HCT116 (cell line): ENCODE measurements at regions not wholly inside any gene's neighbourhood (a gene's known extent, or its start where the extent isn't known, plus 50 kb on each side); places are given as distances from the start of the nearest gene placed in this dataset.

Source experiments
- ATAC-seq: fragments of 200-7000 bp; cut with Tn5 transposase; 2 replicates; pipeline ENCODE4 v1.9.1; 2020; ENCODE audit warnings: mild to moderate bottlenecking, moderate library complexity
- BruUV-seq: library from RNA; stranded (reverse); fragments of 400-500 nt; replicated peaks from 2 replicates; lab custom pipeline; 2021; lab: Mats Ljungman, UMichigan
- CTCF ChIA-PET: fragments of 300-600 bp; sonication (Branson Sonifier 250); formaldehyde crosslinking; loops from one replicate; lab custom pipeline; 2021; ENCODE audit warnings: antibody characterized with exemption; lab: Charles Lee
- POLR2A ChIA-PET: fragments of 300-600, 350-600 bp; sonication (Branson Sonifier 250); formaldehyde crosslinking; loops from one replicate; lab custom pipeline; 2021; ENCODE audit warnings: antibody characterized with exemption; lab: Charles Lee
- RAD21 ChIA-PET, 2 experiments: fragments of 300-600 bp; sonication (Branson Sonifier 250); formaldehyde crosslinking; loops; one replicate each; lab custom pipeline; 2023; ENCODE audit warnings: low total read pairs in 2 of 2; ENCODE audit not compliant: uncharacterized antibody in 2 of 2, unreplicated experiment in 2 of 2, low non-redundant PET in 1 of 2; lab: Charles Lee
- DNase-seq: peaks from one replicate; pipeline ENCODE4 v3.0.0-alpha.2; 2010; ENCODE audit warnings: low read depth, low spot score
- H2AFZ ChIP-seq: fragments of 200-600 bp; shearing (Covaris generic), sonication (generic); 2 replicates; pipeline ENCODE4 v1.6.1; 2017; ENCODE audit warnings: low read depth, mixed run types, mixed read lengths, antibody characterized with exemption, low read length; ENCODE audit not compliant: poor library complexity, severe bottlenecking
- H3K27ac ChIP-seq: 2 replicates; pipeline ENCODE4 v1.5.1; 2012; ENCODE audit warnings: low read depth, low read length
- H3K27me3 ChIP-seq: fragments of 200-600 bp; sonication (generic); 2 replicates; pipeline ENCODE4 v1.6.1; 2016; ENCODE audit warnings: mixed run types, low read length, mixed read lengths; ENCODE audit not compliant: insufficient read depth
- H3K36me3 ChIP-seq, 2 experiments: fragments of 200-500 bp in 1 of 2; fragments of 200-600 bp in 1 of 2; sonication (Bioruptor generic) in 1 of 2; sonication (generic) in 1 of 2; 2 replicates each; pipeline versions ENCODE4 v1.5.1 to v1.6.1; 2014 to 2016; ENCODE audit warnings: low read length in 2 of 2, inconsistent platforms in 1 of 2, mixed read lengths in 1 of 2, mixed run types in 1 of 2; ENCODE audit not compliant: insufficient read depth in 2 of 2, control insufficient read depth in 1 of 2
- H3K4me1 ChIP-seq, 2 experiments: fragments of 200-600 bp in 1 of 2; sonication (generic) in 1 of 2; 2 replicates each; pipeline versions ENCODE4 v1.5.1 to v1.6.1; 2012 to 2017; ENCODE audit warnings: low read length in 2 of 2, inconsistent platforms in 1 of 2, mild to moderate bottlenecking in 1 of 2, mixed read lengths in 1 of 2, mixed run types in 1 of 2, moderate library complexity in 1 of 2; ENCODE audit not compliant: insufficient read depth in 2 of 2, control insufficient read depth in 1 of 2
- H3K4me2 ChIP-seq: fragments of 200-600 bp; sonication (generic); 2 replicates; pipeline ENCODE4 v1.6.1; 2017; ENCODE audit warnings: mixed run types, low read length, mixed read lengths
- H3K4me3 ChIP-seq, 2 experiments: fragments of 200-600 bp in 1 of 2; sonication (generic) in 1 of 2; replicated peaks in 1 of 2; 2 replicates each; pipeline ENCODE4 v1.5.1; 2011 to 2016; ENCODE audit warnings: low read length in 2 of 2, control low read depth in 1 of 2, low read depth in 1 of 2, mild to moderate bottlenecking in 1 of 2, mixed read lengths in 1 of 2, mixed run types in 1 of 2
- H3K79me2 ChIP-seq: fragments of 200-600 bp; sonication (generic); 2 replicates; pipeline ENCODE4 v1.6.1; 2017; ENCODE audit warnings: mild to moderate bottlenecking, mixed run types, low read length, moderate library complexity, mixed read lengths; ENCODE audit not compliant: insufficient read depth
- H3K9ac ChIP-seq: fragments of 200-600 bp; sonication (generic); 2 replicates; pipeline ENCODE4 v1.6.1; 2016; ENCODE audit warnings: low read length, mixed read lengths
- H3K9me2 ChIP-seq: fragments of 200-600 bp; sonication (generic), shearing (Covaris generic); 2 replicates; pipeline ENCODE4 v1.6.1; 2017; ENCODE audit warnings: mixed run types, mild to moderate bottlenecking, moderate library complexity; ENCODE audit not compliant: insufficient read depth
- H3K9me3 ChIP-seq, 2 experiments: fragments of 200-500 bp in 1 of 2; fragments of 200-600 bp in 1 of 2; sonication (Bioruptor generic) in 1 of 2; sonication (generic) in 1 of 2; 2 replicates each; pipeline ENCODE4 v1.6.1; 2014 to 2017; ENCODE audit warnings: low read length in 2 of 2, mixed read lengths in 2 of 2, inconsistent platforms in 1 of 2, low read depth in 1 of 2, mild to moderate bottlenecking in 1 of 2, mixed run types in 1 of 2, moderate library complexity in 1 of 2; ENCODE audit not compliant: control insufficient read depth in 1 of 2, insufficient read depth in 1 of 2
- H4K20me1 ChIP-seq: fragments of 200-600 bp; sonication (generic), shearing (Covaris generic); 2 replicates; pipeline ENCODE4 v1.6.1; 2017; ENCODE audit warnings: mixed run types, mild to moderate bottlenecking, moderate library complexity; ENCODE audit not compliant: insufficient read depth
- CBX3 ChIP-seq: IDR thresholded peaks from 2 replicates; pipeline ENCODE4 v1.6.1; 2012; ENCODE audit warnings: low read depth
- CEBPB ChIP-seq: IDR thresholded peaks from 2 replicates; pipeline ENCODE4 v1.6.1; 2012; ENCODE audit warnings: low read depth
- EGR1 ChIP-seq: IDR thresholded peaks from 2 replicates; pipeline ENCODE4 v1.6.1; 2012; ENCODE audit warnings: low read depth
- ELF1 ChIP-seq: IDR thresholded peaks from 2 replicates; pipeline ENCODE4 v1.6.1; 2012; ENCODE audit warnings: low read depth, borderline replicate concordance
- EZH2phosphoT487 ChIP-seq: fragments of 200-600 bp; IDR thresholded peaks from 2 replicates; pipeline ENCODE4 v1.6.1; 2018; ENCODE audit warnings: antibody characterized with exemption, borderline replicate concordance
- FOSL1 ChIP-seq: IDR thresholded peaks from 2 replicates; pipeline ENCODE4 v1.6.1; 2012; ENCODE audit warnings: low read depth
- JUND ChIP-seq: IDR thresholded peaks from 2 replicates; pipeline ENCODE4 v1.6.1; 2012
- MAX ChIP-seq: IDR thresholded peaks from 2 replicates; pipeline ENCODE4 v1.6.1; 2012
- POLR2A ChIP-seq: IDR thresholded peaks from 2 replicates; pipeline ENCODE4 v1.7.0; 2011; ENCODE audit warnings: borderline replicate concordance; ENCODE audit not compliant: insufficient read depth, insufficient read length; ENCODE audit errors: extremely low read depth
- RAD21 ChIP-seq: IDR thresholded peaks from 2 replicates; pipeline ENCODE4 v1.6.1; 2012; ENCODE audit warnings: low read depth, mild to moderate bottlenecking
- REST ChIP-seq: IDR thresholded peaks from 2 replicates; pipeline ENCODE4 v1.6.1; 2012; ENCODE audit warnings: low read depth
- SIN3A ChIP-seq: IDR thresholded peaks from 2 replicates; pipeline ENCODE4 v1.6.1; 2012; ENCODE audit warnings: low read depth
- SRF ChIP-seq: IDR thresholded peaks from 2 replicates; pipeline ENCODE4 v1.6.1; 2012; ENCODE audit warnings: low read depth
- TCF7L2 ChIP-seq: IDR thresholded peaks from 2 replicates; pipeline ENCODE4 v1.7.0; 2011; ENCODE audit warnings: borderline replicate concordance, inconsistent platforms; ENCODE audit not compliant: insufficient read depth, insufficient read length; ENCODE audit errors: extremely low read depth
- YY1 ChIP-seq: IDR thresholded peaks from 2 replicates; pipeline ENCODE4 v1.6.1; 2011; ENCODE audit warnings: low read length, low read depth, moderate library complexity, mild to moderate bottlenecking; ENCODE audit not compliant: insufficient replicate concordance; ENCODE audit errors: extremely low read depth
- ZNF274 ChIP-seq: fragments of 200-500 bp; sonication (Bioruptor generic); IDR thresholded peaks from 2 replicates; pipeline ENCODE4 v1.6.1; 2014; ENCODE audit warnings: mild to moderate bottlenecking, low read depth, low read length, inconsistent platforms
- intact Hi-C: fragments of 100-400 bp; cut with micrococcal nuclease; formaldehyde crosslinking; loops from 2 replicates; pipeline ENCODE4 v1.10.0; 2022

GRCh38 chr9:25255216-25255615, 423.0 kb downstream of the TUSC1 start:
- peaks cover 4 to 11% of the 10 kb centered on the region in 2 experiments; a peak in 2 of 4 replicates for H3K9me3 ChIP-seq
- DNase-seq (no peak), ATAC-seq (no peak)
- ChIA-PET CTCF (no interaction called here), RAD21 (no interaction called here), POLR2A (no interaction called here)
- no peak overlapping the region for H3K9ac ChIP-seq
- no peak overlapping the region for H3K4me3 ChIP-seq
- H3K79me2 ChIP-seq: no peaks in the 10 kb centered on the region
- H3K9me2 ChIP-seq: no peaks in the 10 kb centered on the region
- intact Hi-C loops: no loop called here
- H3K4me1 ChIP-seq: no peaks in the 10 kb centered on the region
- H3K36me3 ChIP-seq: no peaks in the 10 kb centered on the region
- no peak overlapping the region for H3K4me2 ChIP-seq
- BruUV-seq: no TSS peak
- H3K27ac ChIP-seq: no peak overlapping the region
- no peak for TF ChIP-seq RAD21
- TF ChIP-seq CBX3: no peak
- no peak for TF ChIP-seq ELF1
- no peak for TF ChIP-seq POLR2A
- TF ChIP-seq EZH2phosphoT487: no peak
- TF ChIP-seq REST: no peak
- TF ChIP-seq TCF7L2: no peak
- TF ChIP-seq SRF: no peak
- TF ChIP-seq FOSL1: no peak
- no peak for TF ChIP-seq CEBPB
- TF ChIP-seq EGR1: no peak
- no peak for TF ChIP-seq YY1
- no peak for TF ChIP-seq JUND
- no peak for TF ChIP-seq ZNF274
- no peak for TF ChIP-seq SIN3A
- TF ChIP-seq MAX: no peak
- no peaks in the 10 kb centered on the region; the same call in 1 of the 2 replicates for H4K20me1 ChIP-seq
- no peaks in the 10 kb centered on the region for H3K27me3 ChIP-seq
- no peak overlapping the region for H2AFZ ChIP-seq
